SKM-1 treated with dmso at 0.1 percent for 144 hours (cell line): ENCODE measurements at regions not wholly inside any gene's neighbourhood (a gene's known extent, or its start where the extent isn't known, plus 50 kb on each side); places are given as distances from the start of the nearest gene placed in this dataset.
"Not testable (repeated sequence)": the region's sequence is repeated elsewhere in the genome, so short reads cannot be mapped to it uniquely, and the experiment has no call there.

Source experiments
- DNase-seq: peaks from one replicate; lab custom pipeline; 2025; ENCODE audit not compliant: unreplicated experiment; lab: John Stamatoyannopoulos, UW

DNA sequence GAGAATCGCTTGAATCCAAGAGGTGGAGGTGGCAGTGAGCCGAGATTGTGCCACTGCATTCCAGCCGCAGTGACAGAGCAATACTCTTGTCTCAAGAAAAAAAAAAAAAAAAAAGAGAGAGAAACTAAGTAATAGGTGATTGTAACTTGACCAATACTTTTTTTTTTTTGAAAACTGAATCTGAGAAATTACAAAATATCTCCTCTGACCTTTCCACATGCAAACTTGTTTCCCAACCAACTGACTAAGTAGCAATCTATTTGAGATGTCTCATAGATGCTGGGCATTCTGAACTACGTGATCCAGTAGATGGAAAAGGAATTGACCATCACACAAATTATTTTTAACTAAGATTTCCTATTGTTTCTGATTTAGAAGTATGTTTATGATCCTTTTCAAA, 407.3 kb upstream of the CHORDC1 start:
- no peak for DNase-seq

DNA sequence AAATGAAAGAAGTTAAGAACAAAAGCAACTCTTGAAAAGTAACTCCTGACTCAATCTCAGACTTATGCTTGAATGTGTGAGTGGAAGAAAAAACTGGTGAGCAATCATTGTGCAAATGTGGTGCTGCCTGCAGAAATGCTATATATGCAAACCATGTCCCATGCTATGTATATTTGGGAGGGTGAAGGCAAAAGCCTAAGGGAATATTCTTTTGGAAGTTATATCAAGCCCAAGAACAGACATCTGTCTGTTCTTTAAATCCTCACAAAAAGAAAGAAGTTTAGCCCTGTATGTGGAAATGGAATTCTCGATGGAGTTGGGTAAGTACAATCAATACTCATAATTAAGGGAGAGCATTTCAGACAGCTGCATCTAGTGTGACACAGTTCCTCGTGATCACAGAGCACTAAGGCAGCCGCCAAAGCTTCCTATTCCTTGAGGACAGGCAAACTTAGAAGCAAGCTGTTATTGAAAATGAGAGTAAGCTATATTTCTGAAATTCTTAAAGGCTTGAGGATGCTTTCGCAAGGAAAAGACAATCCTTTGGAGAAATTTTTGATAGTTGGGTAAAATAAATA, 406.5 kb upstream of the CHORDC1 start:
- no peak for DNase-seq

DNA sequence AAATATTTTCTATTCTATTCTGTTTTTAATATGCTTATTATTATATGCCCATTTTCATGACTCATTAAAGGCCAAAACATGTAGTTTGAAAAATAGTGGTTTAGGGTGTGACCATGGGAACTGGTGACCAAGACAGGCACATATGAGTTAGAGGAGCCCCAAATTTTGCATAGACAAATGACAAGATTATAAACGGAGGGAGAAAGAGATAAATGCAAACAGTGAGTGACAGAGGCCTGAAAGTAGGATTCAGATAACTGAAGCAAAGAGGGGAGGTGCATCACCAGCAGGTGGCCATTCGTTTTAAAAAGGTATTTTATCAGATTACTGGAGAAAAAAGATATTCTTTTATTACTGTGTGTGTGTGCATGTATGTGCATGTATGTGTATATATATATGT, 391.5 kb upstream of the CHORDC1 start:
- DNase-seq: no peak

DNA sequence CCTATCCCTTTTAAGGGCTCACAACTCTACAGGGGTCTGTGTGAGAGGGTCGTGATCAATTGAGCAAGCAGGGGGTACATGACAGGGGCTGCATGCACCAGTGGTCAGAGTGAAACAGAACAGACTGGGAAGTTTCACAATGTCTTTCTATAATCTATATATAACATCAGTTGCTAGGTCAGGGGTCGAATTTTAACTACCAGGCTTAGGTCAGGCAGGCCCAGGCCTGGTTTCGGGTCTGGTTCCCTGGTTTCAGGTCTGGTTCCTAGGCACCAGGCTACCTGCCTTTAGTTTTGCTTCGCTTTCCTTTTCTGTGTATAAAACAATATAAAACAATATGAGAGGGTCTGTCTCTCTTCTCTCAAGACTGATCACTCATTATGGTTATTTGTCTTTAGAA, 390.2 kb upstream of the CHORDC1 start:
- DNase-seq: not testable (repeated sequence)

DNA sequence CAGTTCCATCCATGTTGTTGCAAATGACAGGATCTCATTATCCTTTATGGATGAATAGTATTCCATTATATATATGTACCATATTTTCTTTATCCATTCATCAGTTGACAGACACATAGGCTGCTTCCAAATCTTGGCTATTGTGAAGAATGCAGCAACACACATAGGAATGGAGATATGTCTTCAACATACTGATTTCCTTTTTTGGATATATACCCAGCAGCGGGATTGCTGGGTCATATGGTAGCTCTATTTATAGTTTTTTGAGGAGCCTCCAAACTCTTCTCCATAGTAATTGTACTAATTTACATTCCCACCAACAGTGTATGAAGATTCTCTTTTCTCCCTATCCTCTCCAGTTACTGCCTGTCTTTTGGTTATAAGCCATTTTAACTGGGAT, 383.9 kb upstream of the CHORDC1 start:
- DNase-seq: no peak

DNA sequence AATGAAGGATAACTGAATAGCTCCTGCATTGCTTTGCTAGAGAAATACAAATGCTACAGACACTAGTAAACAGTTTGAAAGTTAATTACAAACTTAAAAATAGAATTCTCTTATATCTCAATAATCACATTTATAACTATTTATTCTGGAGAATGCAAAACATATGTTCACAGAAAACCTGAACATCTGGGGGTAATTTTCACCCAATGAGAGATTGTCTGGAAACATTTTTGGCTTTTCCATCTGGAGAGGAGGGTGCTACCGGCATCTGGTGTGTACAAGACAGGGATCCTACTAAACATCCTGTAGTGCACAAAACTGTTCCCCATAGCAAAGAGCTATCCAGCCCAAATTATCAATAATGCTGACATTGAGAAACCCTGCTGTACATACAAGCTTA, 378.4 kb upstream of the CHORDC1 start:
- no peak for DNase-seq

DNA sequence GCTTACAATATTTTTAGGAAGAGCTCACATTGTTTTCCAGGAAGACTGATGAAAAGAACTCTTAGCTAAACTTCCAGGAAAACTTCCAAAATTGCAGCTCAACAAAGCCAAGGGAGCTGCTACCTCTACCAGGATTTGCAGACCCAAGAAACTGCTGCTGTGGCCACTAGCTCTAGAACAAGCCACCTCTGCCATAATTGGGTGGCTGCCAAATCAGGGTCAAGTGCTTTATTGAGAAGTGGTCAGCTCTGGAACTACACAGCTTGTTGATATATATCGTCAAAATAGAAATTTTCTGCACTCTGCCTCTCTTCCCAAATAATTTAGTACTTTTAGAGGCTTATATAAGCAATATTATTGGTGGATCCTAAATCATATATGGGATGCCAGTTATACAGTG, 371.8 kb upstream of the CHORDC1 start:
- no peak for DNase-seq

DNA sequence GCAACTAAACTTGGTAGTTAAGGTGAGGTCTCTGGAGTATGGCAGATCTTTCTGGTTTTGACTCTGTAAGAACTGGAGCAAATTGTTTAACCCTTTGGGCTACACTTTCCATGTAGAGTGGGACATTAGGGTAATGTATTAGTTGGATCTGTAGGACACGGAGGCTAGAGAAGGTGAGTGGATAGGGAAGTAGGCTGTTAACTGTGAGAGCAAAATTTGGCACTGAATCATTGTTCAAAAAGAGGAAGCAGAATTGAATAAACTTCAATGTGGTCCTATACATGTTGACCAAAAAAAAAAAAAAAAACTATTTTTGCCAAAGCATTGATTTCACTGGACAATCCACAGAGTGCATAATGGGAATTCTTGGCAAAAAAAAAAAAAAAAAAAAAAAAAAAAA, 370.2 kb upstream of the CHORDC1 start:
- DNase-seq: no peak

DNA sequence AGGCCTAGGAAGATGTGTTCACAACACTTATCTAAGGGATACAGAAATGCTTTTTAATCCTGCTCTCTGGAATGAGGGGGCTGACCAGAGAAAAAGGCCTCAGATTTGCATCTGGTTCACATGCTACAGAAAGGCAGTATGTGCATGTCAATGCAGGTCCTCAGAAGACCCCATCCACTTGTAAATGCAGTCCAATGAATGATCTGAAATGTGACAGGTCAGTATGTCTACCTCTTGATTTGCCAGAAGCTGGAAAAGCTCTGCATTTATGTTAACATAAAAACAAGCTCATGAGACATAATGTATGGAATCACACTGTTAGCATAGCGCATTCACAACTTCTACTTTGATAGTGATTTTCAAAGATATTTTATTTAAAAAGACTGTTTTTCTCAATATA, 367.4 kb upstream of the CHORDC1 start:
- DNase-seq: no peak

DNA sequence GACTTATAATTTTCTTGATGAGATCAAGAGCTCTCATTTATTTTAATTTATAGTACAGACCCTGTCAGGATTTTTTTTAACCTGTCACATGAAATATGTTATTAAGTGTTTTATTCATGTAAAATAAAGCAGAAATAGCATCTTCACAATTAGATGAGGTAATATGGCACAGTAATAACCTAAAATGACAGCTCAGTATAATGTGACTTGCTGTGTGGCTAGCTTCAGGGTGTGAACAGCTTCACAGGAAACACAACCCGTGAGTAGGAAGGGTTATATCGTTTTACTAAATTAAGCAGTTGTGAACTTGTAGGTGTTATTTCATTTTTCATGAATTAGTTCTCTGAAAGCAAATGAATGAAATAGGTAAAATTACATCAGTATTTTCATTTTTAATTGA, 366.9 kb upstream of the CHORDC1 start:
- DNase-seq: no peak

DNA sequence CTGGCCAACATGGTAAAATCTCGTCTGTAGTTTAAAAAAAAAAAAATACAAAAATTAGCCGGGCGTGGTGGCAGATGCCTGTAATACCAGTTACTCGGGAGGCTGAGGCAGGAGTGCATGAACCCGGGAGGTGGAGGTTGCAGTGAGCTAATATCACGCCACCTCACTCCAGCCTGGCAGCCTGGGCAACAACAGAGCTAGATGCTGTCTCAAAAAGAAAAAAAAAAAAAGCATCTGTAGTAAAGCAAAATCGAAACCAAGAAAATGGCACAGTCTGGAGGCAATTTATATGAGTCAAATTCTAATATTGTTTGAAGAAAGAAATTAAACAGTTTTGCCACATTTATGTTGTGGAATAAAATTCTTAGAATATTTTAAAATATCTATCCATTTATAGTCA, 365.0 kb upstream of the CHORDC1 start:
- no peak for DNase-seq

DNA sequence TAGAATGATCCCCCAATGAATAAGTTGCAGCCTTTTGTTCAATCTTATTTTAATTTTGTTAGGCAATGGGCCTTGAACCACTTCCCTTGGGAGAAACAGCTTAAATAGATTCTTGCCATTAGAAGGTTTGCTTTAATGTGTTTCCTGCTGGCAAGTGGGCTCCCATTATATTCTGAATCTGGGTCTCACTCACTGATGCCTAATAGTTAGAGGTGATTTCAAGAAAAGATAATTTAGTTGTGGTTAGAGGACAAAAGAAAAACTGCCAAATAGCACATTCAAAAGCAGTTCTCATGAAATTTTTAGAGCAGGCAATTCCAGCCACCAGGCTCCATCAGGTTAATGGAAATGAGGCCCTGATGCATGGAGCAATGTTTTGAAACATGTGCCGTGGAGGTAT, 362.6 kb upstream of the CHORDC1 start:
- DNase-seq: no peak

DNA sequence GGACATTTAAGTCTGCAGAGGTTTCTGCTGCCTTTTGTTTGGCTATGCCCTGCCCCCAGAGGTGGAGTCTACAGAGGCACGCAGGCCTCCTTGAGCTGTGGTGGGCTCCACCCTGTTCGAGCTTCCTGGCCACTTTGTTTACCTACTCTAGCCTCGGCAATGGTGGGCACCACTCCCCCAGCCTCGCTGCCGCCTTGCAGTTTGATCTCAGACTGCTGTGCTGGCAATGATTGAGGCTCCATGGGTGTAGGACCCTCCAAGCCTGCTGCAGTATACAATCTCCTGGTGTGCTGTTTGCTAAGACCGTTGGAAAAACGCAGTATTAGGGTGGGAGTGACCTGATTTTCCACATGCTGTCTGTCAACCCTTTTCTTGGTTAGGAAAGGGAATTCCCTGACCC, 360.1 kb upstream of the CHORDC1 start:
- not testable (repeated sequence) for DNase-seq

DNA sequence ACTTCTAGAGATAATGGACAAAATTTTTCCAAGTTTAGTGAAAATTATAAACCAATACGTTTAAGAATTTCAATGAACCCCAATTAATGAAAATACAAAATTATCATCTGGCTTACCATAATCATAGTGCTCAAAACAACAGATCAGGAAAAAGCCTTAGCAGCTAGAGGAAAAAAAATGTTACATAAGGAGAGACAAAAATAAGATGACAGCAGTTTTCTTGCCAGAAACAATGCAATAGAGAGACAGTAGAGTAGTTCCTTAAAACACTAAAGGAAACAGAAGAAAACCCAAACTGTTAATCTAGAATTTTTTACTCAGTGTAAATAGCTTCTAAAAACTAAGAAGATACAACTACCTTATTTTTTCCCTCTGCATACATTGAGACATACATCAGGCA, 341.7 kb upstream of the CHORDC1 start:
- no peak for DNase-seq

DNA sequence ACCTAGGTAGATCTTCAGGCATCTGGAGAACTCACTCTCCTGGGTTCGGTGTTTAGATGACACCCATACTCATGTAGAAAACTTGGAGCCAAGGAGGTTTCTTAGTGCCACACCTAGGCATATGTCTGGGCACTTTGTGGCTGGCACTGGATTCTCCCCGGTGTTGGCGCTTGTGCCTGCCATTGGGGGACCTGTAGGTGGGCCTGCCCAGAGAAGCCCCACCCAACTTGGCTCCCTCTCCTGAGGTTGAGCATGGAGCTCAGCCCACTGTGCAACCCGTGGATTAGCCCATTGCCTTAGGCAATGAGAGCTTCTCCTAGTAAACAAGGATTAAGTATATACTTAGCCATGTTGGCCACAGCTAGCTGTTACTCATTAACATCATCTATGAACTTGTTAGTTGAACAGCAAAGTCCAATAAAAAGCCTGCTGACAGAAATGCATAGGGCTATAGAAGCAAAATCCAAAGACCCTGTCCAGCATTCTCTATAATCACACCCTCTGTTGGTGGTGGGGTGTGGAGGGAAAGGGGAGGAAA, 335.5 kb upstream of the CHORDC1 start:
- DNase-seq: no peak

DNA sequence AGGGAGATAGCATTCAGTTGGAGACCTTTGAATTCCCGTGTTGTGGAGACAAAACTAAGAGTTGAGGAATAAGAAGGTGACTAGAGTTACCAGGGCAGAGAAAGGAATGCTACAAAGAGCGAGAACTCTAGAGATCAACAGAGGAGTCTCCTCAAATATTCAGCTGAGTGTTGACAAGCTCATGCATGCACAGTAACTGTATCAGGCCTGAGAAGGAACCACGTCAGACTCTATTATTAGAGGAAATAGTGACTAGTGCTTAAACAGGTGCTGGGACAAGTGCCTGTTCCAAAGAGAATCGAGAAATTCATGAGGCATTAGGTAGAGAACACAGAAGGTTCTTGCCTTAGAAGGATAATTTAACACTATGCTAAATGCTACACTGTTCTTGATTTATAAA, 333.8 kb upstream of the CHORDC1 start:
- no peak for DNase-seq

DNA sequence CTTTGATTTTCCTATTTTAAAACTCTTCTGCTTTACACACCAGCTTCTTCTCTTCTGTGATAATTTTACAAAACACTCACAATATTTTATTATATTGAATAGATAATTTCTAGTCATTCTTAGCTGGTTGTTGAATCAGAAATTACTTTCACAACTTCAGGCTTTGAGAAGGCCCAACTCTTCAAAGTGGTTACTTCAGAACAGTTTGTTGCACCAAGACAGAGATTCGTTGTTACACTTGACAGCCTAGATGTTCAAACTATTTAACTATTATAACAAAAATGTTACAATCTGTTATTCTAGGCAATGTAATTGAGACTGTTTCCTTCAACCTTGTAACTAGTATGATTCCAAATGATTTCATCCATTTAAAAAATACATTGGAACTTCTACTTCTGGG, 333.2 kb upstream of the CHORDC1 start:
- DNase-seq: no peak

DNA sequence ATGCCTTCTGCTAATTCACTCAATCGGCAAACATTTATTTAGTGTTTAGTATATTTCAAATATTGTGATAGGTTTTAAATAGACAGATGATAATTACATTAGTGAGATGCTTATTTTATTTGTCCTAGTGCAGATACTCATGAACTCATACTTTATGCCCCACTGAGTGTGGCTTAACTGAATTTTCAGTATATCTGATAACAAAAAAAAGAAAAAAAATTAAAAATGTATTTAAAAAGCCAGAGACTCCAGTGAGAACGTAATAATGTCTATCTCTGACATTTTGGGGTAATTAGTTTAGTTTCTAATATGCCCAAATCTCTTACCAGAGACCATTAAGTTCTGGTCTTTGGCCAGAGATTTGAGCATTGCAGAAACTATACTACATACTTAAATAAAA, 332.6 kb upstream of the CHORDC1 start:
- no peak for DNase-seq

DNA sequence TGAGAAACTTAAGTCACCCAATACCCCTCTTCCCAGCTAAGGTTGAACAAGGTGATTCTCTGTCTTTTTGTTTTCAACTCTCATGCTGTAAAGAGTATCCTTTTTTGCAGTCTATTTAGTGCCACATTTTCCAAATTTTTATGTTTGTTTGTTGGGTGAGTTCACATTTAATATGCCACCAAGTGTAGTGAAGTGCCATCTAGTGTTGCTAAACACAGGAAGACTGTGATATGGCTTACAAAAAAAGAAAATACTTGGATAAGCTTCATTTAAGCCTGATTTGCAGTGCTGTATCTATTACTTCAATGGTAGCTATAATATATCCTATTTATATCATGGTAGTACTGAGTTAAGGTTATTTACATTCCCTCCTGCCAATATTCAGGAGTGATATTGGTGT, 319.2 kb upstream of the CHORDC1 start:
- no peak for DNase-seq

DNA sequence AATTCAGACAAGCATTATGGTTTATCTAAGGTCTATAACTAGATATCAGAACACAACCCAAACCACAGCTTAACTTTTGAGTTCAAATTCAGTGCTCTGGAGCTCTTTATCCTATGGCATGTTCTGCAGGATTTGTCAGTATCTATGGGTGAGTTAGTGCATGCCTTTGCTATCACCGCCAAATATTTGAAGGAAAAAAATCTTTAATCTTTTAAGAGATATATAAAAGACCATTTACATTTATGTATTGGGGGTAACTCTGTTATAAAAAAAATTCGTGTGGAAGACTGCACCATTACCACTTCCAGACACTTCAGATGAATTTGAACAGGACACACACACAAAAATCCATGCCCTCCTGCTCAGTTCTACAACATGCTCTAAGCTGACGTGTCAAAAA, 313.5 kb upstream of the CHORDC1 start:
- DNase-seq: no peak

DNA sequence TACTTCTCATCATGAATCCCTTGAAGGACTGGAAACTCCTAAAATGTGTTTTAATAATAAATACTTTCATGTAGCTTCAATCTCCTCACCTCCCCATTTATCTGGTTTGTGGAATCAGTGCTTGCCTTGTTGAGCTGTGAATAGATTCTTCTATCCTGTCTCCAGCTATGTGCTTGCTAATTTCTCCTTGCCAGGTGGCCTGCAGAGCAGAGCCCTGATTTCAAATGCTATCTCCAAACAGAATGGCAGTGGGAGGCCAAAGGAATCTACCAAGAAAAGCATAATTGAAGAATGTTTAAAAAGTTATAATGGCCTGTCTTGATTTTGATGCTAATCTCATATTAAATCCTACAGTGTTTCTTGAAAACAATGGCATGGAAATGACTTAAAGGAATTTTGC, 309.3 kb upstream of the CHORDC1 start:
- no peak for DNase-seq

DNA sequence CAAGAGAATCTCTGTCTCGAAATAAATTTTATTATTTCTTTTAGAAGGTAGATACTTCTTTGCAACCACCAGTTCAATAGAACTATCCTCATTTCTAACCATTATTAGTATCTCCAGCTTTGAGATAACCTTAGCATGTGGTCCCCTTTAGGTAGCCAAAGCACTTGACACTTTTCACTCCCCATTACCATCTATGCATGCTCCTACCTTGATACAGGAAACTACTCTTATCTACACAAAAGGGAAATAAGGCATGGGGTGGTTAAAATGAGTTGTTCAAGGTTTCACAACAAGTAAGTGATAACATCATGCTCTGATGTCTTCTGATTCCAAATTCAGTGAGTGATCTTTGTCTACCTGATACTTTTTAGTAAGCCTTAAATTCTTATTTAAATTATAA, 308.2 kb upstream of the CHORDC1 start:
- no peak for DNase-seq

DNA sequence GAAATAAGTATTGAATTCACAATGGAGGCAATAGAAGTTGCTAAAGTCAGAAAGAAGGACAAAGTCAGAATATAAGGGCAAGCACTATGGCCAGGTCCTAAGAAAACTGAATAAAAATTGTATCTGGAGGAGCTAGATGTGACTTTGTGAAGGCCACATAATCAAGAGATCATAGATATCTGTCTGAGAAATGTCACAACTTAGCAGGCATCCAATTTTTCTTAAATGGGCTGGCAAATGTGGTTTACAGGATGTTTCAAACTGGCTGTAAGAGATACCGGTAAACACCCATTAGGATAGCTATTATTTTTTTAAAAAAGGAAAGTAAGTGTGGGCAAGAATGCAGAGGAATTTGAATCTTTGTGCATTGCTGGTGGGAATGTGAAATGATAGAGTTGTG, 303.1 kb upstream of the CHORDC1 start:
- no peak for DNase-seq

DNA sequence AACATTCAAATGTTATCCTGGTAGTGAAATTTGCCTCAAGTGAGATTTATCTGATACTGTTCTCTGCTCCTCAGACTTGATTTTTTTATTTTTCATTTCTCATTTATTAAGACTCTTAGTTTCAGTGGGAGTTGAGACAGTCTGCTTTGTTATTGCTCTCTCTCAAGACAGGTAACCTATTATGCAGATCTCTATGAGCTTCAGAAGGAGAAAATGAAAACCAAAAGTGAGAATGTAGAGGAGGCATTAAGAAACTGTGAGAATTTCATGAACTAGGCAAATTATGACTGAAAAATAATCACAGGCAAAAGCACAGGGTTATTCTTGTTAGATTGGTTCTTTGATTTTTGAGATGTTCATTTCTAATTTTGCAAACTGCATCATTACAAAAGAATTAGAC, 290.0 kb upstream of the CHORDC1 start:
- no peak for DNase-seq
